Stomach smooth muscle (tissue), 2 donors: ENCODE measurements at regions not wholly inside any gene's neighbourhood (a gene's known extent, or its start where the extent isn't known, plus 50 kb on each side); places are given as distances from the start of the nearest gene placed in this dataset.
"Not testable (repeated sequence)": the region's sequence is repeated elsewhere in the genome, so short reads cannot be mapped to it uniquely, and the experiment has no call there.

Source experiments
- H3K27ac ChIP-seq: one replicate; pipeline ENCODE4 v1.7.0; 2013; ENCODE audit warnings: mild to moderate bottlenecking, low read length, inconsistent platforms
- H3K27me3 ChIP-seq, 2 donors: one replicate each; pipeline ENCODE4 v1.7.0; 2013; ENCODE audit warnings: low read length in 2 of 2; ENCODE audit not compliant: insufficient read depth in 2 of 2, control insufficient read depth in 1 of 2
- H3K36me3 ChIP-seq, 2 donors: one replicate each; pipeline ENCODE4 v1.7.0; 2013; ENCODE audit warnings: low read length in 2 of 2; ENCODE audit not compliant: control insufficient read depth in 2 of 2, insufficient read depth in 2 of 2
- H3K4me1 ChIP-seq: one replicate; pipeline ENCODE4 v1.7.0; 2013; ENCODE audit warnings: low read length; ENCODE audit not compliant: control insufficient read depth, insufficient read depth
- H3K4me3 ChIP-seq, 2 donors: one replicate each; pipeline ENCODE4 v1.7.0; 2013; ENCODE audit warnings: low read length in 2 of 2
- H3K9ac ChIP-seq, 2 donors: one replicate each; pipeline ENCODE4 v1.7.0; 2013; ENCODE audit warnings: low read length in 2 of 2, mild to moderate bottlenecking in 1 of 2
- H3K9me3 ChIP-seq, 2 donors: one replicate each; pipeline ENCODE4 v1.7.0; 2013; ENCODE audit warnings: low read length in 2 of 2; ENCODE audit not compliant: control insufficient read depth in 2 of 2
- donor health status: healthy.
- donor health status: Pancreatic carcinoma.

GRCh38 chr10:118958559-118958958, 71.0 kb upstream of the NANOS1 start:
- no peak overlapping the region for H3K4me3 ChIP-seq
- no peak overlapping the region for H3K9ac ChIP-seq

GRCh38 chr10:118958984-118959925, 70.3 kb upstream of the NANOS1 start:
- H3K36me3 ChIP-seq: no peaks in the 10 kb centered on the region
- no peak overlapping the region for H3K27ac ChIP-seq
- peak overlapping the region in 1 of 2 donors; percentile 29 for H3K4me3 ChIP-seq
- no peaks in the 10 kb centered on the region for H3K9me3 ChIP-seq
- H3K4me1 ChIP-seq: peaks cover 16% of the 10 kb centered on the region
- peaks cover 0 to 2% of the 10 kb centered on the region in 2 donors for H3K27me3 ChIP-seq
- H3K9ac ChIP-seq: peak overlapping the region in 1 of 2 donors; percentile 2

More at GRCh38 chr10:118958559-118958958, 71.0 kb upstream of the NANOS1 start:
- H3K9me3 ChIP-seq: no peaks in the 10 kb centered on the region
- H3K36me3 ChIP-seq: no peaks in the 10 kb centered on the region
- peaks cover 0 to 2% of the 10 kb centered on the region in 2 donors for H3K27me3 ChIP-seq
- peaks cover 20% of the 10 kb centered on the region for H3K4me1 ChIP-seq
- H3K27ac ChIP-seq: no peak overlapping the region

- H3K4me3 ChIP-seq: no peak overlapping the region
- H3K9me3 ChIP-seq: no peaks in the 10 kb centered on the region
- no peaks in the 10 kb centered on the region for H3K36me3 ChIP-seq
- peaks cover 16% of the 10 kb centered on the region for H3K4me1 ChIP-seq
- H3K27ac ChIP-seq: no peak overlapping the region
- peaks cover 0 to 2% of the 10 kb centered on the region in 2 donors for H3K27me3 ChIP-seq
- no peak overlapping the region for H3K9ac ChIP-seq
Observed at GRCh38 chr10:118960157-118961090, 69.1 kb upstream of the NANOS1 start.

- no peak overlapping the region for H3K4me3 ChIP-seq
- H3K27ac ChIP-seq: no peak overlapping the region
- H3K9ac ChIP-seq: no peak overlapping the region
- peaks cover 13% of the 10 kb centered on the region for H3K4me1 ChIP-seq
- no peaks in the 10 kb centered on the region for H3K27me3 ChIP-seq
- no peaks in the 10 kb centered on the region for H3K9me3 ChIP-seq
- H3K36me3 ChIP-seq: no peaks in the 10 kb centered on the region
Observed at GRCh38 chr10:118961436-118961835, 68.1 kb upstream of the NANOS1 start.

DNA sequence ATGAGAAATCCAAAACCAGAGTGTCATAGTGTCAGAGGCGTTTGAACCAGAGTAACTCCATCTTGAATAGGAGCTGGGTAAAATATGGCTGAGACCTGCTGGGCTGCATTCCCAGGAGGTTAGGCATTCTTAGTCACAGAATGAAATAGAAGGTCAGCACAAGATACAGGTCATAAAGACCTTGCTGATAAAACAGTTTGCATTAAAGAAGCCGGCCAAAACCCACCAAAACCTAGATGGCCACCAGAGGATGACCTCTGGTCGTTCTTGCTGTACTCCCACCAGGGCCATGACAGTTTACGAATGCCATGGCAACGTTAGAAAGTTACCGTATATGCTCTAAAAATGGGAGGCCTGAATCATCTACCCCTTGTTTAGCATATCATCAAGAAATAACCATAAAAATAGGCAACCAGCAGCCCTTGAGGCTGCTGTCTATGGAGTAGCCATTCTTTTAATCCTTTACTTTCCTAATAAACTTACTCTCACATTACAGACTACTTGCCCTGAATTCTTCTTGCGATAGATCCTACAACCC, 67.1 kb upstream of the NANOS1 start:
- H3K27me3 ChIP-seq, H3K9me3 ChIP-seq, H3K9ac ChIP-seq, H3K27ac ChIP-seq, H3K4me3 ChIP-seq, H3K36me3 ChIP-seq: not testable (repeated sequence)
- H3K4me1 ChIP-seq: peaks cover 13% of the 10 kb centered on the region

GRCh38 chr10:118963341-118963740, 66.2 kb upstream of the NANOS1 start:
- no peaks in the 10 kb centered on the region for H3K27me3 ChIP-seq
- H3K4me1 ChIP-seq: peaks cover 13% of the 10 kb centered on the region
- H3K9me3 ChIP-seq: no peaks in the 10 kb centered on the region
- H3K27ac ChIP-seq: no peak overlapping the region
- H3K4me3 ChIP-seq: no peak overlapping the region
- no peak overlapping the region for H3K9ac ChIP-seq
- H3K36me3 ChIP-seq: no peaks in the 10 kb centered on the region

DNA sequence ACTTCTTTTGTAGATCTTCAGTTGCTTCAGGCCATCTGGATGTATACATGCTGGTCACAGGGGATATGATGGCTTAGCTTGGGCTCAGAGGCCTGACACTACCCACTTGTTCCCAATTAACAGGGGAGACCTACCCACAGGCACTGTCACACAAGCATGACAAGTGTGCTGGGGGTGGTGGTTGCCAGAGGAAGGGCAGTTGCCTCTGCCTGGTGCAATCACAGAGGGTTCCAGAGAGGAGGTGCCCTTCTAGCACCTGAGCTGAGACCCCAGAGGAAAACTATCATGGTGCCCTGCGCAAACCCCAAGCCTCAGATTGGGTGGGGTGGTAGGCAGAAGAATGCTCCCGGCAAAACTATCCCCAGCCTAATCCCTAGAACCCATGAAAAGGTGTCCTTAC, 65.6 kb upstream of the NANOS1 start:
- H3K4me1 ChIP-seq: peaks cover 13% of the 10 kb centered on the region
- no peak overlapping the region for H3K27ac ChIP-seq
- no peaks in the 10 kb centered on the region for H3K27me3 ChIP-seq

DNA sequence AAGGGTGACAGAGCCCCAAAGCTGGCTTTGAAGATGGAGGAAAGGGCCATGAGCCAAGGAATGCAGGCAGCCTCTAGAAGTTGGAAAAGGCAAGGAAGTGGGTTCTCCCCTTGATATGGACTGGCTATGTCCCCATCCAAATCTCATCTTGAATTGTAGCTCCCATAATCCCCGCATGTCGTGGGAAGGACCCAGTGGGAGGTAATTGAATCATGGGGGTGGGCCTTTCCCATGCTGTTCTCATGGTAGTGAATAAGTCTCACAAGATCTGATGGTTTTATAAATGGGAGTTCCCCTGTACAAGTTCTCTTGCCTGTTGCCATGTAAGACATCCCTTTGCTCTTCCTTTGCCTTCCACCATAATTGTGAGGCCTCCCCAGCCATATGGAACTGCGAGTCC, 65.0 kb upstream of the NANOS1 start:
- not testable (repeated sequence) for H3K27me3 ChIP-seq, H3K36me3 ChIP-seq, H3K4me1 ChIP-seq, H3K4me3 ChIP-seq, H3K9ac ChIP-seq, H3K9me3 ChIP-seq, H3K27ac ChIP-seq

More for the DNA sequence above, 65.6 kb upstream of the NANOS1 start:
- Histone ChIP-seq H3K36me3 (no peaks in the 10 kb centered on the region), H3K9me3 (no peaks in the 10 kb centered on the region), H3K9ac (no peak overlapping the region), H3K4me3 (no peak overlapping the region)

DNA sequence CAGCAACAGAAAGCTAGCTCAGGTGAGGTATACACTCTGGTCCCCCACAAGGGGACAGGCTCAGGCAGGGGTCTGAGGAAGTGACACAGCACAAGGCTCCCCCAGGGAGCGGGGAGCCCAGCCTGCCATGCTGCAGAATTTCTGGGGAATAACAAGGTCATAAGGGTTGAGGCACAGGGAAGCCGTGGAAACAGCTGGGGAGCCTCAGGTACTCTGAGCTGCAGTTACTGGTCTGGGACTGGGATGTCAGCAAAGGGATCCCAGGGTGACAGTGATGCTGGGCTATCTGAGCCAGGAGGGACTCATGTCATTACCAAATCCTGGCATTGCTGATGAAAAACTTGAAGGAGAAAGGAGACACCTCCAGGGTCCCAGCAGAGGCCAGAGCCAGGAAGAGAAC, 64.4 kb upstream of the NANOS1 start:
- peaks cover 2% of the 10 kb centered on the region for H3K4me1 ChIP-seq
- no peaks in the 10 kb centered on the region for H3K36me3 ChIP-seq
- no peak overlapping the region for H3K27ac ChIP-seq
- H3K9ac ChIP-seq: no peak overlapping the region
- no peak overlapping the region for H3K4me3 ChIP-seq
- no peaks in the 10 kb centered on the region for H3K9me3 ChIP-seq
- H3K27me3 ChIP-seq: no peaks in the 10 kb centered on the region

DNA sequence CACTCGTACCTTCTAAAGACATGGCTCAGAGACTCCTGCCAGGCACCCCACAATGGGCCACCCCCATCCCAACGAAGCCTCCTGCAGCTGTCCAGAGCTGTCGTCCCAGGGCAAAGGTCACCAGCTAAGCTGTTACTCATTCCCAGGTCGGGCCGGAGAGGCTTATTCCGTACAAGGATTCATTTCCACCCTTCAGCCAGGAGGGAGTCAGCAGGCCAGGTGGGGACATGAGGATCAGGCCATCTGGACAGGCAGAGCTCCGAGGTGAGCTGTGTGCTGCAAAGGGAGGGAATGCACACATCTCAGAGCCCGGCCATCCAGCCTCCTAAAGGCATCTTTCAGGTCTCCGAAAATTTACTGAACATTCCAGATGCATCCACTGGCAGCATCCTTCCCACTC, 63.9 kb upstream of the NANOS1 start:
- Histone ChIP-seq H3K27ac (no peak overlapping the region), H3K4me1 (no peaks in the 10 kb centered on the region), H3K27me3 (no peaks in the 10 kb centered on the region), H3K36me3 (no peaks in the 10 kb centered on the region), H3K9me3 (no peaks in the 10 kb centered on the region), H3K4me3 (no peak overlapping the region), H3K9ac (no peak overlapping the region)
